IMR-90 (cell line): ENCODE measurements at regions not wholly inside any gene's neighbourhood (a gene's known extent, or its start where the extent isn't known, plus 50 kb on each side); places are given as distances from the start of the nearest gene placed in this dataset.

Experiments used
- ATAC-seq: fragments of 200-7000 bp; cut with Tn5 transposase; 2 replicates; pipeline ENCODE4 v1.9.1; 2020; ENCODE audit warnings: low read depth, mild to moderate bottlenecking, moderate library complexity
- BruUV-seq: library from RNA; stranded (reverse); fragments of 400-500 nt; replicated peaks from 2 replicates; lab custom pipeline; 2021; lab: Mats Ljungman, UMichigan
- CTCF ChIA-PET: fragments of 300-600 bp; formaldehyde crosslinking; extraction: SDS; loops from one replicate; lab custom pipeline; 2021; ENCODE audit warnings: antibody characterized with exemption; lab: Yijun Ruan, JAX
- POLR2A ChIA-PET: fragments of 300-600 bp; sonication (Branson Sonifier 250); formaldehyde crosslinking; loops from one replicate; lab custom pipeline; 2022; ENCODE audit warnings: antibody characterized with exemption; ENCODE audit not compliant: unreplicated experiment; lab: Charles Lee
- DNase-seq: peaks from one replicate; pipeline ENCODE4 v3.0.0; 2013
- H2AFZ ChIP-seq: replicated peaks from 2 replicates; pipeline ENCODE3; 2013; ENCODE audit warnings: low read length, mild to moderate bottlenecking; ENCODE audit not compliant: poor library complexity
- H2AK5ac ChIP-seq: 2 replicates; pipeline ENCODE4 v1.6.1; 2013; ENCODE audit warnings: low read depth, low read length, inconsistent platforms
- H2AK9ac ChIP-seq: replicated peaks from 2 replicates; pipeline ENCODE3; 2013; ENCODE audit warnings: mild to moderate bottlenecking, low read depth, low read length, moderate library complexity; ENCODE audit not compliant: poor library complexity
- H2BK120ac ChIP-seq: 2 replicates; pipeline ENCODE4 v1.6.1; 2013; ENCODE audit warnings: low read depth, low read length, inconsistent platforms
- H2BK15ac ChIP-seq: 3 replicates; pipeline ENCODE4 v1.6.1; 2013; ENCODE audit warnings: low read depth, low read length, inconsistent platforms
- H2BK20ac ChIP-seq: 2 replicates; pipeline ENCODE4 v1.6.1; 2013; ENCODE audit warnings: low read depth, mild to moderate bottlenecking, inconsistent platforms, low read length, moderate library complexity
- H2BK5ac ChIP-seq: 2 replicates; pipeline ENCODE4 v1.6.1; 2013; ENCODE audit warnings: mild to moderate bottlenecking, low read depth, low read length, inconsistent platforms; ENCODE audit not compliant: poor library complexity, severe bottlenecking
- H3K14ac ChIP-seq: replicated peaks from 2 replicates; pipeline ENCODE4 v1.6.1; 2013; ENCODE audit warnings: low read depth, low read length, inconsistent platforms
- H3K18ac ChIP-seq: 2 replicates; pipeline ENCODE4 v1.6.1; 2013; ENCODE audit warnings: low read depth, low read length, control low read depth
- H3K23ac ChIP-seq: 2 replicates; pipeline ENCODE4 v1.6.1; 2013; ENCODE audit warnings: low read depth, low read length, inconsistent platforms
- H3K27ac ChIP-seq: 2 replicates; pipeline ENCODE4 v1.5.1; 2013; ENCODE audit warnings: mild to moderate bottlenecking, control low read depth, low read length; ENCODE audit not compliant: insufficient read depth
- H3K27me3 ChIP-seq: 2 replicates; pipeline ENCODE4 v1.6.1; 2013; ENCODE audit warnings: low read length; ENCODE audit not compliant: control insufficient read depth, insufficient read depth
- H3K36me3 ChIP-seq: 2 replicates; pipeline ENCODE4 v1.6.1; 2013; ENCODE audit warnings: low read length, mixed read lengths; ENCODE audit not compliant: control insufficient read depth, insufficient read depth
- H3K4ac ChIP-seq: 2 replicates; pipeline ENCODE4 v1.6.1; 2013; ENCODE audit warnings: low read depth, low read length, inconsistent platforms
- H3K4me1 ChIP-seq: 2 replicates; pipeline ENCODE4 v1.6.1; 2013; ENCODE audit warnings: low read length, mixed read lengths; ENCODE audit not compliant: control insufficient read depth, insufficient read depth
- H3K4me2 ChIP-seq: 2 replicates; pipeline ENCODE4 v1.6.1; 2013; ENCODE audit warnings: low read depth, mild to moderate bottlenecking, control low read depth, low read length, moderate library complexity
- H3K4me3 ChIP-seq: 2 replicates; pipeline ENCODE4 v1.5.1; 2013; ENCODE audit warnings: low read depth, mild to moderate bottlenecking, control low read depth, low read length, moderate library complexity; ENCODE audit not compliant: insufficient read depth
- H3K56ac ChIP-seq: 2 replicates; pipeline ENCODE4 v1.6.1; 2013; ENCODE audit warnings: low read length, inconsistent platforms; ENCODE audit not compliant: insufficient read depth; ENCODE audit errors: extremely low read depth
- H3K79me1 ChIP-seq, 2 experiments: 2 replicates each; pipeline ENCODE4 v1.6.1; 2013; ENCODE audit warnings: low read length in 2 of 2, inconsistent platforms in 1 of 2, low read depth in 1 of 2
- H3K9ac ChIP-seq: 2 replicates; pipeline ENCODE4 v1.6.1; 2013; ENCODE audit warnings: low read depth, low read length, control low read depth
- H3K9me1 ChIP-seq: 2 replicates; pipeline ENCODE4 v1.6.1; 2013; ENCODE audit warnings: low read length, inconsistent platforms; ENCODE audit not compliant: insufficient read depth
- H3K9me3 ChIP-seq: 2 replicates; pipeline ENCODE4 v1.6.1; 2013; ENCODE audit warnings: low read length; ENCODE audit not compliant: control insufficient read depth, insufficient read depth
- H4K20me1 ChIP-seq: 2 replicates; pipeline ENCODE4 v1.6.1; 2013; ENCODE audit warnings: low read length, inconsistent platforms; ENCODE audit not compliant: insufficient read depth
- H4K5ac ChIP-seq: 2 replicates; pipeline ENCODE4 v1.6.1; 2013; ENCODE audit warnings: mild to moderate bottlenecking, low read depth, low read length, control low read depth
- H4K8ac ChIP-seq, 2 experiments: 2 replicates each; pipeline ENCODE4 v1.6.1; 2013; ENCODE audit warnings: low read depth in 2 of 2, low read length in 2 of 2, control low read depth in 1 of 2, inconsistent platforms in 1 of 2
- H4K91ac ChIP-seq: 2 replicates; pipeline ENCODE4 v1.6.1; 2013; ENCODE audit warnings: low read depth, low read length, inconsistent platforms; ENCODE audit not compliant: insufficient read depth
- BHLHE40 ChIP-seq: fragments of 150-350 bp; IDR thresholded peaks from 2 replicates; pipeline ENCODE4 v1.6.1; 2016; ENCODE audit warnings: mild to moderate bottlenecking, low read depth, low read length
- CEBPB ChIP-seq: IDR thresholded peaks from 2 replicates; pipeline ENCODE4 v1.6.1; 2012; ENCODE audit warnings: low read depth, low read length, improper control_type of control experiment
- CTCF ChIP-seq: conservative IDR thresholded peaks from 2 replicates; pipeline ENCODE4 v1.5.1; 2012; ENCODE audit warnings: mild to moderate bottlenecking, low read depth, low read length, improper control_type of control experiment
- ELK1 ChIP-seq: fragments of 150-350 bp; IDR thresholded peaks from 2 replicates; pipeline ENCODE4 v1.6.1; 2016; ENCODE audit warnings: low read depth, mild to moderate bottlenecking, low read length, moderate library complexity, borderline replicate concordance
- FOS ChIP-seq: fragments of 150-350 bp; IDR thresholded peaks from 2 replicates; pipeline ENCODE4 v1.6.1; 2016; ENCODE audit warnings: low read depth, low read length
- MAFK ChIP-seq: IDR thresholded peaks from 2 replicates; pipeline ENCODE4 v1.6.1; 2012; ENCODE audit warnings: low read depth, low read length, improper control_type of control experiment
- MAZ ChIP-seq: IDR thresholded peaks from 2 replicates; pipeline ENCODE4 v1.6.1; 2012; ENCODE audit warnings: low read depth, mild to moderate bottlenecking, low read length, improper control_type of control experiment, moderate library complexity, borderline replicate concordance
- MXI1 ChIP-seq: IDR thresholded peaks from 2 replicates; pipeline ENCODE4 v1.6.1; 2012; ENCODE audit warnings: low read depth, mild to moderate bottlenecking, low read length, moderate library complexity, borderline replicate concordance
- NFE2L2 ChIP-seq: fragments of 150-350 bp; IDR thresholded peaks from 2 replicates; pipeline ENCODE4 v1.6.1; 2016; ENCODE audit warnings: low read depth, mild to moderate bottlenecking, low read length
- POLR2A ChIP-seq: IDR thresholded peaks from 2 replicates; pipeline ENCODE4 v1.6.1; 2012; ENCODE audit warnings: mild to moderate bottlenecking, low read depth, low read length
- RAD21 ChIP-seq: IDR thresholded peaks from 2 replicates; pipeline ENCODE4 v1.6.1; 2012; ENCODE audit warnings: low read length, improper control_type of control experiment
- RCOR1 ChIP-seq: IDR thresholded peaks from 2 replicates; pipeline ENCODE4 v1.6.1; 2012; ENCODE audit warnings: mild to moderate bottlenecking, low read length, improper control_type of control experiment; ENCODE audit not compliant: insufficient replicate concordance
- RFX5 ChIP-seq: IDR thresholded peaks from 2 replicates; pipeline ENCODE4 v1.8.0; 2012; ENCODE audit warnings: low read depth, mild to moderate bottlenecking, low read length, moderate library complexity
- SMC3 ChIP-seq: fragments of 150-350 bp; IDR thresholded peaks from 2 replicates; pipeline ENCODE4 v1.6.1; 2016; ENCODE audit warnings: low read depth, mild to moderate bottlenecking, antibody characterized with exemption, low read length, moderate library complexity
- USF2 ChIP-seq: fragments of 150-350 bp; IDR thresholded peaks from 2 replicates; pipeline ENCODE4 v1.6.1; 2017; ENCODE audit warnings: mild to moderate bottlenecking, antibody characterized with exemption, low read length, low read depth
- WGBS, 2 experiments: methylation state at CpG; one replicate each; pipeline versions ENCODE4 v1.1.5 to v1.1.7; 2013; ENCODE audit warnings: missing lambda C conversion rate in 2 of 2; ENCODE audit not compliant: insufficient read length in 1 of 2; ENCODE audit errors: extremely low coverage in 2 of 2; 5-methylcytosine and 5-hydroxymethylcytosine counted together
- dilution Hi-C: fragments of 300-500 bp; cut with HindIII; formaldehyde crosslinking; loops from one replicate; pipeline ENCODE4 v1.14.3; 2018; ENCODE audit warnings: low sequenced_read_pairs; ENCODE audit not compliant: unreplicated experiment
- in situ Hi-C: fragments of 300-500 bp; cut with MboI; formaldehyde crosslinking; loops from 3 replicates; pipeline ENCODE4 v1.14.3; 2019; ENCODE audit warnings: low sequenced_read_pairs, inconsistent platforms, mixed read lengths
- intact Hi-C: fragments of 100-400 bp; cut with micrococcal nuclease; formaldehyde crosslinking; loops from 2 replicates; pipeline ENCODE4 v1.10.0; 2022

GRCh38 chr5:101679816-101680215 lies 616.3 kb downstream of the SLCO4C1 start:
- no peak overlapping the region for H4K5ac ChIP-seq
- H3K14ac ChIP-seq: no peak overlapping the region
- H2BK5ac ChIP-seq: no peak overlapping the region
- H3K4me1 ChIP-seq: no peaks in the 10 kb centered on the region
- H2AFZ ChIP-seq: no peak overlapping the region
- ChIA-PET POLR2A (no interaction called here), CTCF (interaction anchor here (1.0 kb wide), 1 partner anchor 8 kb away, joined by 3 read pairs; no protein-coding TSS in a partner anchor)
- no peak overlapping the region for H2BK15ac ChIP-seq
- no peaks in the 10 kb centered on the region for H3K36me3 ChIP-seq
- in situ Hi-C loops (no loop called here), dilution Hi-C loops (no loop called here), intact Hi-C loops (no loop called here)
- no TSS peak for BruUV-seq
- H3K27me3 ChIP-seq: no peaks in the 10 kb centered on the region
- no peak overlapping the region for H2BK20ac ChIP-seq
- H3K9me1 ChIP-seq: no peaks in the 10 kb centered on the region
- ATAC-seq (no peak), DNase-seq (no peak)
- no peak overlapping the region for H3K4ac ChIP-seq
- TF ChIP-seq MAFK: no peak
- TF ChIP-seq CEBPB: no peak
- TF ChIP-seq RAD21: no peak
- no peak for TF ChIP-seq CTCF
- no peak for TF ChIP-seq SMC3
- TF ChIP-seq RFX5: no peak
- TF ChIP-seq BHLHE40: no peak
- no peak for TF ChIP-seq POLR2A
- no peak for TF ChIP-seq MXI1
- TF ChIP-seq MAZ: no peak
- TF ChIP-seq FOS: no peak
- no peak for TF ChIP-seq ELK1
- no peak for TF ChIP-seq NFE2L2
- TF ChIP-seq RCOR1: no peak
- no peak for TF ChIP-seq USF2
- no peak overlapping the region for H2AK9ac ChIP-seq
- H3K23ac ChIP-seq: no peak overlapping the region
- H4K20me1 ChIP-seq: no peaks in the 10 kb centered on the region
- no peak overlapping the region for H3K56ac ChIP-seq
- WGBS, 2 experiments: 80% methylated on average over 1 of the region's 2 CpGs; no CpG with 5 or more reads in 1 of the 2 experiments
- no peaks in the 10 kb centered on the region for H3K9me3 ChIP-seq
- H3K9ac ChIP-seq: no peak overlapping the region
- H3K27ac ChIP-seq: no peak overlapping the region
- no peak overlapping the region for H2AK5ac ChIP-seq
- no peak overlapping the region for H3K18ac ChIP-seq
- no peak overlapping the region for H4K8ac ChIP-seq
- no peak overlapping the region for H4K91ac ChIP-seq
- H3K79me1 ChIP-seq: no peaks in the 10 kb centered on the region
- no peak overlapping the region for H3K4me2 ChIP-seq
- H2BK120ac ChIP-seq: no peak overlapping the region
- H3K4me3 ChIP-seq: no peak overlapping the region
